GM12878 (cell line): ENCODE measurements at regions not wholly inside any gene's neighbourhood (a gene's known extent, or its start where the extent isn't known, plus 50 kb on each side); places are given as distances from the start of the nearest gene placed in this dataset.

Experiments
- ATAC-seq: fragments of 200-7000 bp; cut with Tn5 transposase; 3 replicates; pipeline ENCODE4 v1.9.1; 2020; ENCODE audit warnings: mild to moderate bottlenecking, moderate library complexity
- BruUV-seq: library from RNA; stranded (reverse); fragments of 400-500 nt; replicated peaks from 2 replicates; lab custom pipeline; 2021; lab: Mats Ljungman, UMichigan
- CTCF ChIA-PET: fragments of 300-600 bp; sonication (Branson Sonifier 250); formaldehyde crosslinking; extraction: SDS; loops from one replicate; lab custom pipeline; 2021; ENCODE audit warnings: inconsistent platforms; lab: Yijun Ruan, JAX
- POLR2A ChIA-PET: fragments of 350-600 bp; formaldehyde crosslinking; extraction: SDS; loops from one replicate; lab custom pipeline; 2021; ENCODE audit warnings: inconsistent platforms; lab: Charles Lee
- RAD21 ChIA-PET: fragments of 300-600 bp; sonication (Branson Sonifier 250); formaldehyde crosslinking; loops from one replicate; lab custom pipeline; 2023; ENCODE audit warnings: antibody characterized with exemption; ENCODE audit not compliant: unreplicated experiment; lab: Charles Lee
- SMC1A ChIA-PET: fragments of 300-600 bp; sonication (Branson Sonifier 250); formaldehyde crosslinking; loops from one replicate; lab custom pipeline; 2023; ENCODE audit not compliant: unreplicated experiment, uncharacterized antibody; lab: Charles Lee
- DNase-seq: peaks from one replicate; pipeline ENCODE4 v3.0.0-alpha.2; 2011; ENCODE audit warnings: low read depth, low spot score
- FAIRE-seq: peaks from 3 replicates; lab custom pipeline; 2011; peaks lifted over from hg19 to GRCh38; lab: Jason Lieb, UNC
- H2AFZ ChIP-seq: 2 replicates; pipeline ENCODE4 v1.6.0; 2011; ENCODE audit warnings: low read depth, low read length, control low read depth; ENCODE audit not compliant: control insufficient read depth
- H3K27ac ChIP-seq: 2 replicates; pipeline ENCODE4 v1.5.1; 2011; ENCODE audit warnings: control low read depth; ENCODE audit not compliant: control insufficient read depth, insufficient read depth
- H3K27me3 ChIP-seq, 2 experiments: replicated peaks in 1 of 2; 2 replicates each; pipeline versions ENCODE4 v1.6.0 to v1.6.1; 2011; ENCODE audit warnings: low read length in 1 of 2; ENCODE audit not compliant: control insufficient read depth in 2 of 2, insufficient read depth in 2 of 2
- H3K36me3 ChIP-seq, 2 experiments: 2 replicates each; pipeline ENCODE4 v1.5.1; 2011; ENCODE audit warnings: low read length in 1 of 2; ENCODE audit not compliant: control insufficient read depth in 2 of 2, insufficient read depth in 2 of 2
- H3K4me1 ChIP-seq: 2 replicates; pipeline ENCODE4 v1.6.1; 2011; ENCODE audit warnings: mild to moderate bottlenecking, low read length, moderate library complexity, mixed read lengths; ENCODE audit not compliant: control insufficient read depth, insufficient read depth
- H3K4me2 ChIP-seq: 2 replicates; pipeline ENCODE4 v1.6.0; 2011; ENCODE audit warnings: control low read depth; ENCODE audit not compliant: control insufficient read depth, insufficient read depth
- H3K4me3 ChIP-seq: fragments of 200-600 bp; sonication (generic); 2 replicates; pipeline ENCODE4 v1.5.1; 2016
- H3K79me2 ChIP-seq: 2 replicates; pipeline ENCODE4 v1.6.0; 2011; ENCODE audit warnings: low read length; ENCODE audit not compliant: control insufficient read depth, insufficient read depth
- H3K9ac ChIP-seq: 2 replicates; pipeline ENCODE4 v1.8.0; 2011; ENCODE audit warnings: low read length, control low read depth, mixed read lengths; ENCODE audit not compliant: control insufficient read depth, insufficient read depth
- H3K9me3 ChIP-seq: replicated peaks from 3 replicates; pipeline ENCODE4 v1.5.1; 2011; ENCODE audit warnings: mild to moderate bottlenecking, low read length; ENCODE audit not compliant: control insufficient read depth, insufficient read depth
- H4K20me1 ChIP-seq: 2 replicates; pipeline ENCODE4 v1.6.0; 2011; ENCODE audit not compliant: control insufficient read depth, insufficient read depth
- ATF2 ChIP-seq: IDR thresholded peaks from 2 replicates; pipeline ENCODE4 v1.6.1; 2012; ENCODE audit warnings: low read length, inconsistent platforms
- FOXM1 ChIP-seq: IDR thresholded peaks from 2 replicates; pipeline ENCODE4 v1.6.1; 2012; ENCODE audit warnings: low read depth, mild to moderate bottlenecking, inconsistent platforms, low read length, moderate library complexity
- JUNB ChIP-seq: IDR thresholded peaks from 2 replicates; pipeline ENCODE4 v1.6.1; 2016; ENCODE audit warnings: antibody characterized with exemption, mild to moderate bottlenecking
- KDM1A ChIP-seq: fragments of 200-600 bp; sonication (generic); IDR thresholded peaks from 2 replicates; pipeline ENCODE4 v1.6.1; 2016; ENCODE audit warnings: borderline replicate concordance
- KLF5 ChIP-seq: fragments of 450-650 bp; IDR thresholded peaks from 2 replicates; pipeline ENCODE4 v1.6.1; 2014; ENCODE audit warnings: mild to moderate bottlenecking; ENCODE audit not compliant: partially characterized antibody
- MEF2A ChIP-seq: IDR thresholded peaks from 2 replicates; pipeline ENCODE4 v1.6.1; 2011; ENCODE audit warnings: low read depth, mild to moderate bottlenecking, low read length, moderate library complexity; ENCODE audit not compliant: insufficient read depth
- MEF2B ChIP-seq: fragments of 450-650 bp; IDR thresholded peaks from 2 replicates; pipeline ENCODE4 v1.6.1; 2018; ENCODE audit warnings: mild to moderate bottlenecking, moderate library complexity; ENCODE audit not compliant: partially characterized antibody, poor library complexity, severe bottlenecking
- MXI1 ChIP-seq: fragments of 150-350 bp; IDR thresholded peaks from 2 replicates; pipeline ENCODE4 v1.6.1; 2011; ENCODE audit warnings: low read depth, mild to moderate bottlenecking, inconsistent platforms, low read length, improper control_type of control experiment
- PKNOX1 ChIP-seq: fragments of 450-650 bp; IDR thresholded peaks from 2 replicates; pipeline ENCODE4 v1.6.1; 2016; ENCODE audit warnings: mild to moderate bottlenecking
- SMAD1 ChIP-seq: fragments of 450-650 bp; IDR thresholded peaks from 2 replicates; pipeline ENCODE4 v1.6.1; 2018; ENCODE audit warnings: mild to moderate bottlenecking, low read depth; ENCODE audit not compliant: partially characterized antibody
- SMARCA5 ChIP-seq: fragments of 450-650 bp; IDR thresholded peaks from 2 replicates; pipeline ENCODE4 v1.6.1; 2017; ENCODE audit warnings: mild to moderate bottlenecking
- SPI1 ChIP-seq: IDR thresholded peaks from 2 replicates; pipeline ENCODE4 v1.6.1; 2011; ENCODE audit warnings: low read depth, mild to moderate bottlenecking, low read length, moderate library complexity, borderline replicate concordance; ENCODE audit not compliant: insufficient read depth
- SREBF2 ChIP-seq: IDR thresholded peaks from 2 replicates; pipeline ENCODE4 v1.6.1; 2012; ENCODE audit warnings: mild to moderate bottlenecking, low read length
- TAF1 ChIP-seq: IDR thresholded peaks from 2 replicates; pipeline ENCODE4 v1.6.1; 2011; ENCODE audit warnings: mild to moderate bottlenecking, low read depth, low read length, borderline replicate concordance
- ZZZ3 ChIP-seq: IDR thresholded peaks from 2 replicates; pipeline ENCODE4 v1.6.1; 2011; ENCODE audit warnings: low read depth; ENCODE audit not compliant: control insufficient read depth, insufficient read length
- WGBS: methylation state at CpG from one replicate; pipeline ENCODE4 v1.1.6; 2016; ENCODE audit warnings: low lambda C conversion rate; ENCODE audit not compliant: insufficient replicate concordance, insufficient coverage; ENCODE audit errors: missing lambda C conversion rate; 5-methylcytosine and 5-hydroxymethylcytosine counted together
- in situ Hi-C: fragments of 300-500 bp; cut with MboI; formaldehyde crosslinking; loops from 9 replicates; pipeline ENCODE4 v1.14.3; 2018; ENCODE audit warnings: mixed read lengths
- intact Hi-C: fragments of 100-400 bp; cut with micrococcal nuclease; formaldehyde crosslinking; loops from one replicate; pipeline ENCODE4 v1.14.2; 2022; ENCODE audit not compliant: unreplicated experiment
- TF ChIP-seq, protein P1 (sequence below): IDR thresholded peaks from 2 replicates; pipeline ENCODE4 v1.6.1; 2011; ENCODE audit warnings: low read depth, mild to moderate bottlenecking, low read length, moderate library complexity, borderline replicate concordance; ENCODE audit errors: extremely low read depth
- TF ChIP-seq, protein P2 (sequence below): IDR thresholded peaks from 2 replicates; pipeline ENCODE4 v1.6.1; 2011; ENCODE audit warnings: borderline replicate concordance, low read depth, mild to moderate bottlenecking, moderate library complexity, mixed read lengths, low read length; ENCODE audit not compliant: insufficient read depth; ENCODE audit errors: extremely low read length

GRCh38 chr3:177610262-177610661 lies 413.0 kb upstream of the TBL1XR1 start (continued):
- TF ChIP-seq MXI1 (no peak), MEF2B (no peak), MEF2A (no peak), ATF2 (no peak)
- TF ChIP-seq, protein P1, sequence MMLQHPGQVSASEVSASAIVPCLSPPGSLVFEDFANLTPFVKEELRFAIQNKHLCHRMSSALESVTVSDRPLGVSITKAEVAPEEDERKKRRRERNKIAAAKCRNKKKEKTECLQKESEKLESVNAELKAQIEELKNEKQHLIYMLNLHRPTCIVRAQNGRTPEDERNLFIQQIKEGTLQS = no peak

- ATAC-seq (no peak), DNase-seq (no peak), FAIRE-seq (no peak)
- H2AFZ ChIP-seq = no peak overlapping the region
- RAD21 ChIA-PET = no interaction called here
- in situ Hi-C loops (no loop called here), intact Hi-C loops (no loop called here)
- H3K79me2 ChIP-seq = no peaks in the 10 kb centered on the region
- no peaks in the 10 kb centered on the region for H3K36me3 ChIP-seq
- H3K4me3 ChIP-seq = no peak overlapping the region
- no peak overlapping the region for H3K9ac ChIP-seq
- POLR2A ChIA-PET = no interaction called here
- SMC1A ChIA-PET = no interaction called here
- CTCF ChIA-PET = no interaction called here
- no peak overlapping the region for H3K27ac ChIP-seq
- 33% methylated on average over 5 of the region's 5 CpGs for WGBS
- no TSS peak for BruUV-seq
- H4K20me1 ChIP-seq = no peaks in the 10 kb centered on the region
- H3K4me1 ChIP-seq = no peaks in the 10 kb centered on the region
- no peak overlapping the region for H3K4me2 ChIP-seq
- H3K9me3 ChIP-seq = no peaks in the 10 kb centered on the region
- peaks cover 0 to 3% of the 10 kb centered on the region in 2 experiments; a peak in 1 of 4 replicates for H3K27me3 ChIP-seq
- TF ChIP-seq ZZZ3 = no peak
- no peak for TF ChIP-seq KDM1A
- TF ChIP-seq PKNOX1 = no peak
- TF ChIP-seq SMAD1 = no peak
- no peak for TF ChIP-seq SPI1
- TF ChIP-seq SREBF2 = no peak
- TF ChIP-seq, protein P2, sequence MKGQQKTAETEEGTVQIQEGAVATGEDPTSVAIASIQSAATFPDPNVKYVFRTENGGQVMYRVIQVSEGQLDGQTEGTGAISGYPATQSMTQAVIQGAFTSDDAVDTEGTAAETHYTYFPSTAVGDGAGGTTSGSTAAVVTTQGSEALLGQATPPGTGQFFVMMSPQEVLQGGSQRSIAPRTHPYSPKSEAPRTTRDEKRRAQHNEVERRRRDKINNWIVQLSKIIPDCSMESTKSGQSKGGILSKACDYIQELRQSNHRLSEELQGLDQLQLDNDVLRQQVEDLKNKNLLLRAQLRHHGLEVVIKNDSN = no peak
- no peak for TF ChIP-seq TAF1
- no peak for TF ChIP-seq SMARCA5
- TF ChIP-seq JUNB = no peak
- no peak for TF ChIP-seq FOXM1
- no peak for TF ChIP-seq KLF5
Observed at GRCh38 chr3:177610686-177611633, 413.7 kb upstream of the TBL1XR1 start.
